T-helper 2 cell treated with Interferon-gamma antibody and Interleukin-4, amounts not matched to agents 100 ng/mL and 5 ng/mL, for 36 hours (primary cell): ENCODE measurements at regions not wholly inside any gene's neighbourhood (a gene's known extent, or its start where the extent isn't known, plus 50 kb on each side); places are given as distances from the start of the nearest gene placed in this dataset.
"Not testable (repeated sequence)": the region's sequence is repeated elsewhere in the genome, so short reads cannot be mapped to it uniquely, and the experiment has no call there.

ENCODE experiments used
- intact Hi-C: fragments of 100-400 bp; cut with micrococcal nuclease; formaldehyde crosslinking; loops from one replicate; pipeline ENCODE4 v1.15.1; 2023

DNA sequence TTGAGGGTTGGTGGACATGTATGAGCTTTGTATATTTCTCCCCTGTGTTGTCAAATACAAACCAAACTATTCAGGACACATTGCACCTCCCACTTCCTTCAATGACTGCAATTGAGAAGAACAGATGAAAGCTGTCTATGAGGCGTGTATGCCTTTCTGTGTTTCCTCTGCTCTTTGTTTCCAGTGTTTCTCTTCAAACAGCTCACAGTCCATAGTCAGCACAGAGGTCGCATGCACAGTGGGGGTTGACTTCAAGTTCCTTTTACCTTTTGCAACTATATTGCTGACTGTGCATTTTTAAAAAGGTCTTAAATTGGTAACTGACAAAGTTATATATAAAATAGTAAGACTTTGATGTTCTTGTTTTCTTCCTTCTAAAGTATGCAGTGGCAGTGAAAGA is 957.8 kb downstream of the C4orf33 start:
- intact Hi-C loops = no loop called here

DNA sequence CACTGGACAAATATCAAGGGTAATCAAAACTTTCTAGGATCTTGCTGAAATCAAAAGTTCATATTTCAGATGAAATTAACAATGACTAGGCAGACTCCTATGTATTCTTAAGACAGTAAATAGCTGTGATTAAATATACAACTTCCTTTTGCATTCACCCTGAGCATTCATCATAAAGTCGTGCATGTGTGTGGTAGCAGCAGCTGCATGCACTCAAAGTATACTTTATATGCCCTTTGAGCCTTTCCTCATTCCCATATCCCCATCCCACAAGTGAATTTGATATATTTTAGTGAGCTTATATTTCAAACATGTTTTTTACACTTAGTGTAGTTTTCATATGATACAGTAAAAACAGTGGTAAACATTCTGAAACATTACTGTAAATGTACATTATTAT is 959.0 kb downstream of the C4orf33 start:
- intact Hi-C loops = no loop called here

DNA sequence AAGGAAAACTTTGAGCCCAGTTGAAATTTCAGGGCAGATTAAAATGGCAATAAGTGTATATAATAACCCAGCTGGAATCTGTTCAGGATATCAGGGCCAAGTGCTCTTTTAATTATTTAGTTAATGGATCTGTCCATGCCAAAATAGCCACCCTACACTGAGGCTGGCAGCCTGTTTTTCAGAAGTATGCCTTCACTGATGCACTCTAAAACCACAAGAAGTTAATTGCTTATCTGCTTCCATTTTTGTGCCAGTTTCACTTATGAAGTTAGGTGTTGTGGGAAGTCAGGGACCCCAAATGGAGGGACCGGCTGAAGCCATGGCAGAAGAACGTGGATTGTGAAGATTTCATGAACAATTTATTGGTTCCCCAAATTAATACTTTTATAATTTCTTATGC is 960.3 kb downstream of the C4orf33 start:
- intact Hi-C loops = no loop called here

DNA sequence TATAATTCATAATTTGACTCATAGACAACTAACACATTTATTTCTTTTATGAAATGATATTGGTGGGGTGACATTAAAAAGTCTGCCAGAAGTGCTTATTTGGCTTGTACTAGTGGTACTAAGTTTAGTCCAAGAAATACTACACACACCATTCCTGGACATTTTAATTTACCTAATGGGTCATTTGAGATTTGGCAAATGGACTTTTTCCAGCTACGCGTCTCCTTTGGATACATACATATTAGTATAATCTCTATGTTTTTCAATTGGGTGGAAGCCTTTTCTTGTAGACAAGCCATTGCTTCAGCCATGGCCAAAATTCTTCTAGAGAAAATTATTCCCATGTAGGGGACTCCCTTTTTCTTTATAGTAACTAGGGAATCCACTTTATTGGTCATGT is 968.5 kb downstream of the C4orf33 start:
- intact Hi-C loops = no loop called here

DNA sequence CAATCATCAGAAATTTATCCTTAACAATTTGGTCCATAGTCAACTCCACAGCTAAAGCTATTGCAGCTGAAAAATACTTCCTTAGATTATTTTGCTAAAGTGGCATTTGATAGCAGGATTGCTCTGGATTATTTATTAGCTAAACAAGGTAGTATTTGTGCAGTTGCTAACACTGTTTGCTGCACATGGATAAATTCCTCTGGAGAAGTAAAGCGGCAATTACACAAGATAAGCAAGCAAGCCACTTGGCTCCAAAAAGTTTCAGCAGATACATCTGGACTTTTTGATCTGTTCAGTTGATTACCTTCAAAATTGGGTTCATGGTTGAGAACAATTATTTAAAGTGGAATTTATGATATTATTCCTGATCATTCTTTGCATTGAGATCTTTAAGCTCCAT is 971.5 kb downstream of the C4orf33 start:
- intact Hi-C loops = no loop called here

DNA sequence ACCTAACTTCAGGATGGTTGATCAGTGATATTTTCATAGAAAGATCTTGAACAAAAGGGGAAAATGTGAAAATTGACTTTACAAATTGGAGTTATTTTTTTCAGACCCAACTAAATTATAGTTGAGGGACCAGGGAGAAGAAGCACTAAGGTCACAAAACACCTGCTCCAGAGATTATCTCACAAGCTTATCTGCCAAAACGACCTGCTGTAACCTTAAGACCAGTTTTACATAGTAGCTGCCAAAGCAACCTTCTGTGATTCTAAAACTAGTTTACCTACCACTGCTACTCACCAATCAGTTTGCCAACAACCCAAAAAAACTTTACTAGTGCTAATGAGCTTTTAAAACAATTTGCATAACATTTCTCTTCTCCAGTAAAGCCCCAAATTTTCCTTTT is 972.1 kb downstream of the C4orf33 start:
- intact Hi-C loops = no loop called here

DNA sequence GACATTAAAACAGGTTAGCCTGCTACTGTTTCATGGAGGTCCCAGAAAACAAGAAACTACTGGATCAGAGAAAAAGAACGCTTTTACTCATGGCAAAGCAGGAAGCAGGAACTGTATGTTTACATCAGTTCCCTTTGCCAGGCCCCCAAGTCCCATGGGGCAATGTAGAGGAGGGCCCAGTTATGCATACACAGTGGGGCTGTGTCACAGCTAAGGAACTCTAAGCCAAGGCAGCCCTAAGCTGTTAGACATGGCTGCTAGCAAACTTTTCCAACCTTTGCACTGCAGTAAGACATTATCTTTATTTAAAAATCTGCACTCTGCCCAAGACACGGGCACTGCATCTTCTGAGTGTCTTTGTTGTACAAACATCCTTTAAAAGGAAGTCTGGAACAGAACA is 975.8 kb downstream of the C4orf33 start:
- intact Hi-C loops = no loop called here

DNA sequence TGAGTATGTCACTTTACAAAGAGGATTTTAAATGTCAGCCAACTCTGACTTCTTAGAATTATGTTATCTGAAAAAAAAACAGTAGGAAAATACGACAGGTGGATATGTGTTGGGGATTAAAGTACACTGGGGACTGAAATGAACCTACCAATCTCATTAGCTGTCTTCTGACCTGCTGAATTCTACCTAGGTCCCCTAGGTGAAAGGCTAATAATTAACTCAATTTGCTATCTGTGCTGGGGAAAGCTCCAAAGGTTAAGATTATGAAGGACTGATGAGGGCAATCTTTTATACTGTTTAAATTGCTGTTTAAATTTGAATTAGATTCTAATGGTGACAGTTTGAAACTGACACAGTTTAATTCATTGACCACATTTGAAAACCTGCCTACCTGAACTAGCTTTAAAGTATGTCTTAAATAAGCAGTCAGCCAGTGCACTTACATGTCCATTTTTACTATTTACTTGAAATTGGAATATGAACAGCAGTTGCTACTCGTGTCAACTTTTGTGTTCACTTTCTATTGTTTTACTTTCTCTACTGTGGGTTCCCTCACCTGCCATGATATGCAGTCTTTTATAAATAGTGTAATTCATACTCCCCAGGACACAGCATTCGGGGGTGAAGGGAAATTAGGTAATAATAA is 977.3 kb downstream of the C4orf33 start:
- intact Hi-C loops = no loop called here

DNA sequence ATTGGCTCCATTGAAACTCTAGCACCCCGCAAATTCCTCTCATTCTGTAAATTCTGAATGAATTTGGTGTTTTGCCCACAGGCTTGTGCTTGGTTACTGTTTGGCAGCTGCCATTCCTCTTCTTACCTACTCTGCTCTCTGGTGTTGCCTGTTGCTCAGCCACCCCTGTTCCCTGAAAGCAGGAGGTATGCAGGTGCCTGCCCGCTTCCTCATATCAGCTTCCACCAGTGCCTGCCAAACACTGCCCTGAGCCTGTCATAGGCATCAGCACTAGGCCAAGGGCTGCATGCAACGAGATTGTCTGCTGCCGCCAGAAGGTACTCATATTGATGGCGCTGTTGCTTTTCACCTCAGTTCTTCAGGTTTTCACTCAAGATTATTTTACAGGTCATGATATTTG is 978.1 kb downstream of the C4orf33 start:
- intact Hi-C loops = no loop called here

DNA sequence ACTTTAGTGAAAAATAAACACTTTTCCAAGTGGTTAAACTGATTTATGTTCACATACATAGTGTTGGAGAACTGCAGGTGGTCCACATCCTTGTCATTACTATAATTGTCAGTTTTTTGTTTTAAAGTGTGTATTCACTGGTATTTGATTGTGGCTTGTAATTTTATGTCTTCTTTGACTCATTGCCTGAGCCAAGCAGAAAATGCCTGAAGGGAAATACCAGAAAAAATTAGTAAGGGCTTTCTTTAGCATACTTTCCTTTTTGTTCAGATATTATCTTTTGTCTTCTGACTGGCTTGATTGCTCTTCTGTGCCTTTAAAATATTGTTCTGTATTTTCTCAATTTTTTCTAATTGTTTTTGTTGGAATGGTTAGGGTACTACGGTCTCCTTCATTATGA is 981.3 kb downstream of the C4orf33 start:
- intact Hi-C loops = no loop called here

DNA sequence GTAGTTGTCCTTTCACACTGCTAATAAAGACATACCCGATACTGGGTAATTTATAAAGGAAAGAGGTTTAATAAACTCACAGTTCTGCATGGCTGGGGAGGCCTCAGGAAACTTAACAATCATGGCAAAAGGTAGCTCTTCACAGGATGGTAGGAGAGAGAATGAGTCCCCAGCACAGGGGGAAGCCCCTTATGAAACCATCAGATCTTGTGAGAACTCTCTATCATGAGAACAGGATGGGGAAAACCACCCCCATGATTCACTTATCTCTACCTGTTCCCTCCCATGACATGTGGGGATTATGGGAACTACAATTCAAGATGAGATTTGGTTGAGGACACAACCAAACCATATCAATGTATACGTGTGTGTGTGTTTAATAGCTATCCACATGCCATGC is 983.1 kb downstream of the C4orf33 start:
- intact Hi-C loops = not testable (repeated sequence)

DNA sequence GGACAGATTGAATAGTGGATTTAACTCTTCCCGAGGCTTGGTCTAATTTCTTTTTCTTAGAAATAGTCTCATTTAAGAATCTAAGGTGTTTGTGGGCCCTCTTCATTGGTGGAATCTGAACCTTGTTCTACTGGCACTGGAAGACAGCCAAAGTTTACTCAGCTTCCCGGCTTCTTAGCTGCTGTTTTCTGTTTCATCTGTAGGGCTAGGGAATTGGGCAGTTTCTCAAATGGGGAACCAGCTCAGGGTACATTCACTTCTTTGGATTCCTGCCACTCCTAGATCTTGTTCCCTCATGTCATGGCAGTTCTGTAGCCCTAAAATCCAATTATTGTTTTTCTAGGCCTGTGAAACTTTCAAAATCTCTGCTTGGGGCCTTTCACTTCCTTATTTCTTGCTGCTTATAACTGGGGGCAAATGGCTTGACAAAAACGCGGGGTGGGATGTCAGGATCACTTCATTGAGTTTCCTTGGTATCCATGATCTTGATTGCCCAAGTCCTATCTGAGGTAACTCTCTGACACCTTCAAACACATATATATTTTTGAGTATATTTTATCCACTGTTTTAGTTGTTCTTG is 985.0 kb downstream of the C4orf33 start:
- intact Hi-C loops = no loop called here

DNA sequence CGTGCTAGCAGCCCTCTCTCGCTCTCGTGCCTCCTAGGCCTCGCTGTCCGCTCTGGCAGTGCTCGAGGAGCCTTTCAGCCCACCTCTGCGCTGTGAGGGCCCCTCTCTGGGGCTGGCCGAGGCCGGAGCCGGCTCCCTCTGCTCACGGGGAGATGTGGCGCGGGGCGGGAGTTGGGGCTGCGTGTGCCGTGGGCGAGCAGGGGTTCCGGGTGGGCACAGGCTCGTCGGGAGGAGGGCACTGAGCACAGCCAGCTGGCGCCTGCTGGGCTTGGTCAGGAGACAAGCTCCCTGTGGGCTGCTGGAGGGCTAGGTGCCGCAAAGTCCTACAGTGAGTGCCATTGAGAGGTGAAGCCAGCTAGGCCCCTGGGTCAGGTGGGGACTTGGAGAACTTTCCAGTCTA is 994.5 kb downstream of the C4orf33 start:
- intact Hi-C loops = no loop called here

DNA sequence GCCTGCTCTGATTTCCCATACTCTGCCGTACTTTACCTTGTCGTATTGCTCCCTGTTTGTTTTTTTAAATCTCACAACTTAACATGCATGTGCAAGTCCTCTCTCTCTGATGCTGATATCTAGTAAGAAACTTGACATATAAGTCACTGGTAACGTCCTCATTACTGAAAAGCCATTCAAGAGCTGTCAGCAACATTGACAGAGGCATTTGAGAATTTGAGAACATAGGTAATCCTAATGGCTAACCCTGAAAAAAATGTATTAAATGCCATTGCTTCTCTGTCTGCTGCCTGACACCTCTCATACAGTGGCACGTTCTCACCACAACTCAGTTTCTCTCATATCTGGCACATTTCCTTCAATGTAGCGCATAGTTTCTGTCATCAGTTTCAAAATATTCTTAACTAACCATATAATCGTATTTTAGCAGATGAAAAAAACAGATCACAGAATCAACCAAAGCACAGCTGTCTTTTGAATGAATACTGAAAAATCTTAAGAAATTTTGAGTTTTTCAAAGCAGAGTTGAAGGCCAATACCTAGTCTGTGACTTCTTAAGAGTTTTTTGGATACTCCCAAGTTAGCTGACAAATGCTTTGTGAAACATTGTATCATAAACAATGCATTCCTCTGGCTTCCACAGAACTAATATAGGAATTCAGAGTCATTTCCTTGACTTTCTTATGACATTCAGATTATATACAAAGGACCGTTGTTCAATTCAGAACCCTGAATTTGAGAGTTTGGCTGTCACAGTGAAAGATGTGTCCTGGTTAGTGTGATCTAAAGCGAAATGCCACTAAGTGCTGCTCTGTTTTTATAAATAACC is 996.4 kb downstream of the C4orf33 start:
- intact Hi-C loops = no loop called here

DNA sequence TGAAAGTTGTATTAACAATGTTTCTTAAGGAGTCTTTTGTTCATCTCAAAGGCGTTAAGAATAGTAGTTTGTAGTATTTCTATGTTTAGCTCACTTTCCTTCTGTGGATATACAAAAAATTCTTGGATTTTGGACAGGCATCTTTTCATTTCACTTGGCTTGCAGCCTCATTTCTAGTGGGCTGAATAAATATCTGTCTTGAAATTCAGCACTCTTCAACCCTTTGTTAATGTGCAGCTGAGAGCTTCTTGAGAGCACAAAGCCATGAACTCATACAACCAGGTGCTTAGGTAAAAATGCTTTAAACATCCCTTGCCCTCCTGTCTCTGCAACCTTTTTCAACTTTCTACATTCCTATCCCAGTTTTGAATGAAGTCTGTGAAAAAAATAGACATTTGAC is 1003.2 kb downstream of the C4orf33 start:
- intact Hi-C loops = no loop called here

DNA sequence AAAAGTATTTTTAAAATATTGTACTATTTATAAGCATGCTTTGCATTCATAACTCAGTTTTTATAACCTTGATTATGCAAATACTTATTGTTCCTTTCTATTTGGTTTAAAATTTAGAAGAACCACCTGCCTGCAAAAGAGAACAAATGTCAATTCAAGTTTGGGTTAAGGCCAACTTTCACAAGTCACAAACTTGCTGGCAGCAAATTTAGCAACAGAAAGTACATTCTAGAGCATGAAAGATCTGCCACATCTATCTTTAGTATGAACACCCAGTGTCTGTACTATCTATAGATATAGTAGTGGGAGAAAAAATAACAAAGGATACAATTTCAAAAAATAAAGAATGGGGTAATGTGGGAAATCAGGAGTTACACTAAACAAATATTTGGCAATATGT is 1014.2 kb downstream of the C4orf33 start:
- intact Hi-C loops = no loop called here

DNA sequence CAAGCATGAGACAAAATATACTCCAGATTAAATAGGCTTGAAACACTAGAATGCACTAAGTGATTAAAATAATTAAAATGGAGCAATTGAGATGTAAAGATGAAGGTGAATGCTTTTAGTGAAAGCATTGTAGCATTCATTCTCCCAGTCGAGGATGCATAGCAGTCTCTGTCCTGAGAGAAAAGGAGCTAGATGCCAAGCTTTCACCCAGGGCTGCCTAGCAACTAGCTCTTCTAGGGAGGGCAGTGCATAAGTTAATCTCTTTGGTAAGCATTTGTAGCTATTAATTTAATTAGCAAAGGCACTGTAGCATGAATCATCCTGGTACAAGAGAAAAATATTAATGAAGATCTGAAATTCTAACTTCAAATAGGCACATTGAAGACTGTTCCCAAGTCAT is 1014.8 kb downstream of the C4orf33 start:
- intact Hi-C loops = no loop called here

DNA sequence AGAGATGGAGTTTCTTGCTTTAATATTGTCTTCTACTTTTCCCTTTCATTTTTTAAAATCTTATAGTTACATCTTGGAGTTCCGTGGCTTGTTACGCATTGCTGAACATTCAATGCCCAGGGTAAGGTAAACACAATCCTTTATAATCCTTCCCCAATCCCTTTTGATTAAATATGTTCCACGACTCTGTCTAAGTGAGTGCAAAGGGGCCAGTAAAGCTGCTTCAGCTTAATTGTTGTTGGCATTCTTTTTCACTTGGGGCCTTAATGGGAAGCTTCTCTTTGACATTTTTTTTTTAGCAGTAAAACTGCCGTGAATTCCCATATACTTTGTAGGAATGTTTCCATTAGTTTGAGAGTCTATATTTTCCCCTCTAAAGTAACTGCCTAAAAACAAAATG is 1028.1 kb downstream of the C4orf33 start:
- intact Hi-C loops = no loop called here

DNA sequence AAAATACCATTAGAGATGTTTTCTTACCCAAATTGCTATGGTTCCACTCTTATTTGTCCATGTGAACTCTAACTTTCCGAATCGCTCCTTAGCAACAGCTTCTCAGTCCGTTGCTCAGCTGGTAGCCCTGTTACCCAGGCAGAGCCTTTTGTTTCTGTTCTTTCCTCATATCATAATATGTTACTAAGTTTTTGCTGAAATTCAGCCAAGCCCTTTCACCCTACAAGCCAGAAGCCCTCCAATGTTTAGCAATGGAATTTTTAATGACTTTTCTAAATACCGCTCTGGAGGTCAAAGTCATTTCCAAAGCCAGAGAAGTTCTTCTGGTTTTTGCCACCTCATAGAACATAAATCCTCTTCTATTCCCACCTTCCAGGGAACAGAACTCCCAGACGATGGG is 1029.5 kb downstream of the C4orf33 start:
- intact Hi-C loops = no loop called here

DNA sequence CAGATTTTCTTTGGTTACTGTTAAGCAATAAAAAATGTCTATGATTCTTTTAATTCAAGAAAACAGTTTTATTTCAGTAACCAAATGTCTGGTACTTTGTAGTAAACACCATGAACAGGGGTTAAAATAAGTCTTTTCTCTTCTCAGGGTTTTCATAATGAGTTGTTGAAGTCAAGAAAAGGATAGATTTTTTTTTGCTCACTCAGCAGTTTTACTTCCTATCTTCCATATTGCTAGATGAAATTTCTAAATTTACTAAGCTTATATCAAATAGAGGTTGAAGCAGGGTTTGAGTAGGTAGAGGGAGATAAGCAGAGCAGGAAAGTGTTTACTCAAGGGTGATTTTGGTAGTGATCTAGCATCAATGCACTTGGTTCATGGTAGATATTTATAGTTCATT is 1031.3 kb downstream of the C4orf33 start:
- intact Hi-C loops = no loop called here

DNA sequence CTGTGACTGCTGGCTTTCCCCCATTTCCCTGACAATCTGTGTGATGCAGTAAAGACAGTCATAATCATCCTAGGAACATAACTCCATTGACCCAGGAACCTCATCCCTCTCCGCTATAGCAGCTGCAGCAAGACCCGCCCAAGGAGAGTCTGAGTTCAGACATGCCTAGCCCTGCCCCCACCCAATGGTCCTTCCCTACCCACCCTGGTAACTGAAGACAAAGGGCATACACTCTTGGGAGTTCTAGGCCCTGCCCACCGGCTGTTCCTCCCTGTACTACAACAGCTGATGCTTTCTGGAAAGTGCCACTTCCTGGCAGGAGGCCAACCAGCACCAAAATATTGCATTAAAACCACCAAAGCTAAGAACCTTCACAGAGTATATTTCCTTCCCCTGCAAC is 1035.6 kb downstream of the C4orf33 start:
- intact Hi-C loops = no loop called here

DNA sequence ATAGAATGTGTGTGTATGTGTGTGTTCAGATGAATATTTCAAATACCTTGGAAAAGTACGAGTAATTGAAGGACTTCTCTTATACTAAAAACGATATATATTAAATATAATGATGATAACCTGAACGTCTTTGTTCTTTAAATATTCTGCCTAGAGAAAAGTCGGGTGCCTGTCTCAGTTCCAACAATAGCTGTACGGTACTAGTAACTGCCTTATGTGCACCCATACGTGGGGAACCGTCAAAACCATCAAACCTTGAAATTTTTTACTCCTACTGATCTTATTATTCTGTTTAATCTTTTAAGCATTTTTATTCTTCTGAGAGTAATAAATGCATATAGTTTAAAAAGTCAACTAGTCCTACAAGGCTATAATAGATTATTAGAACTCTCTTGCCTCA is 1045.7 kb downstream of the C4orf33 start:
- intact Hi-C loops = no loop called here

DNA sequence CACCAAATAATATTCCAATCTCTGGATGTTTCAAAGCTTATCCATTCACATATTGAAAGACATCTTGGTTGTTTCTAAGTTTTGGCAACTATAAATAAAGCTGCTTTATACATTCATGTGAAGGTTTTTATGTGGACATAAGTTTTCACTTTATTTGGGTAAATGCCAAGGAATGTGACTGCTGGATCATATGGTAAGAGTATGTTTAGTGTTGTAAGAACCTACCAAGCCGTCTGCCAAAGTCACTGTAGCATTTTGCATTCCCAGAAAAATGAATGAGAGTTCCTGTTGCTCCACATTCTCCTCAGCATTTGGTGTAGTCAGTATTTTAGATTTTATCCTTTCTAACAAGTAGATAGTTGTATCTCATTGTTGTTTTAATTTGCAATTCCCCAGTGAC is 1047.7 kb downstream of the C4orf33 start:
- intact Hi-C loops = no loop called here
